ENCODE measurements at regions not wholly inside any gene's neighbourhood (a gene's known extent, or its start where the extent isn't known, plus 50 kb on each side); places are given as distances from the start of the nearest gene placed in this dataset.

GRCh38 chr21:41071258-41072171, 96.4 kb upstream of the BACE2 start:
- TF ChIP-seq, protein P1, sequence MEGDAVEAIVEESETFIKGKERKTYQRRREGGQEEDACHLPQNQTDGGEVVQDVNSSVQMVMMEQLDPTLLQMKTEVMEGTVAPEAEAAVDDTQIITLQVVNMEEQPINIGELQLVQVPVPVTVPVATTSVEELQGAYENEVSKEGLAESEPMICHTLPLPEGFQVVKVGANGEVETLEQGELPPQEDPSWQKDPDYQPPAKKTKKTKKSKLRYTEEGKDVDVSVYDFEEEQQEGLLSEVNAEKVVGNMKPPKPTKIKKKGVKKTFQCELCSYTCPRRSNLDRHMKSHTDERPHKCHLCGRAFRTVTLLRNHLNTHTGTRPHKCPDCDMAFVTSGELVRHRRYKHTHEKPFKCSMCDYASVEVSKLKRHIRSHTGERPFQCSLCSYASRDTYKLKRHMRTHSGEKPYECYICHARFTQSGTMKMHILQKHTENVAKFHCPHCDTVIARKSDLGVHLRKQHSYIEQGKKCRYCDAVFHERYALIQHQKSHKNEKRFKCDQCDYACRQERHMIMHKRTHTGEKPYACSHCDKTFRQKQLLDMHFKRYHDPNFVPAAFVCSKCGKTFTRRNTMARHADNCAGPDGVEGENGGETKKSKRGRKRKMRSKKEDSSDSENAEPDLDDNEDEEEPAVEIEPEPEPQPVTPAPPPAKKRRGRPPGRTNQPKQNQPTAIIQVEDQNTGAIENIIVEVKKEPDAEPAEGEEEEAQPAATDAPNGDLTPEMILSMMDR (IDR thresholded peaks at IDR 0.05), result no peak
- no peak for TF ChIP-seq POLR2A (IDR thresholded peaks at IDR 0.05)

Data from Peyer's patch (tissue), 4 donors.